Kidney (tissue), 13 donors: ENCODE measurements at regions not wholly inside any gene's neighbourhood (a gene's known extent, or its start where the extent isn't known, plus 50 kb on each side); places are given as distances from the start of the nearest gene placed in this dataset.

ENCODE experiments used
- DNase-seq, 5 donors: peaks; one replicate each; pipeline ENCODE4 v3.0.0-alpha.2; 2013 to 2020
- FAIRE-seq: peaks from 2 replicates; lab custom pipeline; 2012; peaks lifted over from hg19 to GRCh38; lab: Jason Lieb, UNC
- H3K27ac ChIP-seq, 2 donors: one replicate each; pipeline ENCODE4 v1.7.0; 2013; ENCODE audit warnings: low read depth in 2 of 2, low read length in 2 of 2, inconsistent platforms in 1 of 2
- H3K27me3 ChIP-seq: one replicate; pipeline ENCODE4 v1.7.1; 2013; ENCODE audit warnings: low read length, inconsistent platforms; ENCODE audit not compliant: control insufficient read depth, insufficient read depth
- H3K36me3 ChIP-seq, 3 donors: one replicate each; pipeline versions ENCODE4 v1.7.0 to v1.7.1; 2013; ENCODE audit warnings: low read length in 3 of 3, control low read depth in 1 of 3, inconsistent platforms in 1 of 3; ENCODE audit not compliant: insufficient read depth in 3 of 3, control insufficient read depth in 2 of 3
- H3K4me1 ChIP-seq, 3 donors: one replicate each; pipeline versions ENCODE4 v1.7.0 to v1.7.1; 2013; ENCODE audit warnings: low read length in 3 of 3, inconsistent platforms in 1 of 3, low read depth in 1 of 3; ENCODE audit not compliant: control insufficient read depth in 2 of 3, insufficient read depth in 2 of 3
- H3K4me3 ChIP-seq, 3 donors: one replicate each; pipeline versions ENCODE4 v1.7.0 to v1.8.1; 2013; ENCODE audit warnings: low read length in 3 of 3, control low read depth in 1 of 3, inconsistent platforms in 1 of 3
- H3K9ac ChIP-seq, 3 donors: one replicate each; pipeline versions ENCODE4 v1.7.0 to v1.7.1; 2013; ENCODE audit warnings: low read length in 3 of 3, control low read depth in 1 of 3, inconsistent platforms in 1 of 3
- H3K9me3 ChIP-seq, 3 donors: one replicate each; pipeline versions ENCODE4 v1.7.0 to v1.7.1; 2013; ENCODE audit warnings: low read length in 3 of 3, control low read depth in 1 of 3, inconsistent platforms in 1 of 3; ENCODE audit not compliant: control insufficient read depth in 2 of 3, insufficient read depth in 1 of 3
- intact Hi-C: fragments of 100-400 bp; cut with DNase I; formaldehyde crosslinking; loops from one replicate; pipeline ENCODE4 v1.11.1; 2022
- TF ChIP-seq, protein P1 (sequence below): IDR thresholded peaks from 3 replicates; pipeline ENCODE4 v1.5.1; 2012; ENCODE audit warnings: mild to moderate bottlenecking, moderate library complexity, borderline replicate concordance; ENCODE audit not compliant: insufficient read depth; ENCODE audit errors: extremely low read depth
- donor health status: control.
- donor health status: control.
- donor health status: control.
- donor health status: control.
- donor health status: control.
- donor health status: DM: yes; HTN: yes; CAD: no.
- donor health status: Normal renal cell carcinoma (clear cell type).

DNA sequence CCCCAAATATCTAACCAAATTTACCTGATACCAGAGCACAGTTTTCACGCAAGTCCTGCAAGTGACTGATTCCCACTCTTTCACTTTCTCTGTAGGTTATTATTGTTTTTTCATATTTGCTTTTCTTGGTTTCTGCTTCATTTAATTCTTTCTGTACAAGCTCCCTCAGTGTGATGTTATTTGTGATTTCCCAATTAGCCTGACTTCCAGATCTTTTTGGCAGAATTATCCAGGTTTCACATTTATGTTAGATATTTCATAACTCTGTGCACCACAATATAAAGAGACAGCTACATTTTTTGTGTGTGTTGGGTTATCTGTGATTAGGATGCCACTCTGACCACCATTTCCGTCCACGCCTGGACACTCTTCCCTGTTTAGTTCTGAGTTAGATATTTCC is 381.5 kb upstream of the CNTNAP2 start:
- intact Hi-C loops = no loop called here
- H3K9me3 ChIP-seq = no peaks in the 10 kb centered on the region
- DNase-seq = no peak
- H3K9ac ChIP-seq = no peak overlapping the region
- H3K27ac ChIP-seq = no peak overlapping the region
- no peak overlapping the region for H3K4me3 ChIP-seq
- no peaks in the 10 kb centered on the region for H3K4me1 ChIP-seq
- TF ChIP-seq, protein P1, sequence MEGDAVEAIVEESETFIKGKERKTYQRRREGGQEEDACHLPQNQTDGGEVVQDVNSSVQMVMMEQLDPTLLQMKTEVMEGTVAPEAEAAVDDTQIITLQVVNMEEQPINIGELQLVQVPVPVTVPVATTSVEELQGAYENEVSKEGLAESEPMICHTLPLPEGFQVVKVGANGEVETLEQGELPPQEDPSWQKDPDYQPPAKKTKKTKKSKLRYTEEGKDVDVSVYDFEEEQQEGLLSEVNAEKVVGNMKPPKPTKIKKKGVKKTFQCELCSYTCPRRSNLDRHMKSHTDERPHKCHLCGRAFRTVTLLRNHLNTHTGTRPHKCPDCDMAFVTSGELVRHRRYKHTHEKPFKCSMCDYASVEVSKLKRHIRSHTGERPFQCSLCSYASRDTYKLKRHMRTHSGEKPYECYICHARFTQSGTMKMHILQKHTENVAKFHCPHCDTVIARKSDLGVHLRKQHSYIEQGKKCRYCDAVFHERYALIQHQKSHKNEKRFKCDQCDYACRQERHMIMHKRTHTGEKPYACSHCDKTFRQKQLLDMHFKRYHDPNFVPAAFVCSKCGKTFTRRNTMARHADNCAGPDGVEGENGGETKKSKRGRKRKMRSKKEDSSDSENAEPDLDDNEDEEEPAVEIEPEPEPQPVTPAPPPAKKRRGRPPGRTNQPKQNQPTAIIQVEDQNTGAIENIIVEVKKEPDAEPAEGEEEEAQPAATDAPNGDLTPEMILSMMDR = no peak
- no peak for FAIRE-seq
- H3K36me3 ChIP-seq = no peaks in the 10 kb centered on the region
- no peaks in the 10 kb centered on the region for H3K27me3 ChIP-seq

DNA sequence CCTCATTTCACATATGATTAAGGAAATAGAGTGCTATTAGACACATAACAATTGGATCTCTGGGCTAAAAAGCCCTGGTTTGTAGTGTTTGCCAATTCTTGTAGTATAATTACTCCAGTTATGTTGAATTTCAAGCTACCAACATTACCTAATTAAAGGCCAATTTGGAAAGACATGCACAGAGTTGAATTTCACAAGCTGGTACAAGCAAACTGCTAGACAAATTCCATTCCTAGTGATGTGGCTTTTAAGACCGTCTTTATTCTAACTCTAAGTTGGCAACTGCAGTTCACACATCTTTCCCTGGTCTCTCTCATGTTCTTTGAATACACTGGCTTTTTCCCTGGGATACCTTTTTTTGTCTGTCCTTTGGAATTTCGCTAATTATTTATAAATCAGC is 384.1 kb upstream of the CNTNAP2 start:
- intact Hi-C loops = no loop called here
- no peak overlapping the region for H3K9ac ChIP-seq
- TF ChIP-seq, protein P1 = no peak
- FAIRE-seq (no peak), DNase-seq (no peak)
- H3K4me3 ChIP-seq = no peak overlapping the region
- no peaks in the 10 kb centered on the region for H3K36me3 ChIP-seq
- H3K4me1 ChIP-seq = no peaks in the 10 kb centered on the region
- H3K9me3 ChIP-seq = no peaks in the 10 kb centered on the region
- no peak overlapping the region for H3K27ac ChIP-seq
- H3K27me3 ChIP-seq = no peaks in the 10 kb centered on the region

DNA sequence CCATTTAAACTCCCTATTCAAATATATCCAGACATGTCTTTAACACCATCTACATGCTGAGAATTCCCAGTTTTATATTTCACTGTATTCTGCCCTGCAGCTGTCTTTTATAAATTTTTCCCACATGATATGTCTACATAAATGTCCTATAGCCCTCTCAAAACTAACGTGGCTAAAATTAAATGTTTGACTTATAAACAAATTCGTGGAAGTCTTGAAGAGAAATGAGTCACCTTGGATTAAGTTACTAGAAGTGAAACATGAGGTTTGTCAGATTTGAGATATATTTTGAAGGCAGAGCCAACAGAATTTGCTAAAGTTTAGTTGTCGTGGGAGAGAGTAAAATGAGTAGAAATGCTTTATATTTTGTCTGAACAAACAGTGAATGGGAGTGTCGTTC is 386.9 kb upstream of the CNTNAP2 start:
- DNase-seq (no peak), FAIRE-seq (no peak)
- TF ChIP-seq, protein P1 = no peak

DNA sequence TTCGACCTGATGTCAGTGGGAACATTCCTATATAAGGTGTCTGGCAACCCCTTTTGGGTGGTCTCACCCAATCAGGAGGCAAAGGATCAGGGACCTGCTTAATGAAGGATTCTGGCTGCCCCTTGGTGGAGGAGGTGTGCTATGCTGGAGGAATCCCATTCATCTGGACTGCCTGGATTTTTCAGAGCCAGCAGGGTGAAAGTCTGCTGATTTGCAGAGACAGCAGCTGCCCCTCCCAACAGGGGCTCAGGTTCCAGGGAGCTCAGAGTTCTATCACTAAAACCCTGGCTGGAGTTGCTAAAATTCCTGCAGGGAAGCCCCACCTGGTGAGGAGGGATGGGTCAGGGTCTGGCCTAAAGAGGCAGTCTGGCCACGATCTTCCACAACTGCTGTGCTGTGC is 398.5 kb upstream of the CNTNAP2 start:
- peak in 1 of 5 donors; percentile 3 for DNase-seq
- Histone ChIP-seq H3K27ac (no peak overlapping the region), H3K4me3 (no peak overlapping the region), H3K9ac (no peak overlapping the region), H3K4me1 (no peaks in the 10 kb centered on the region), H3K27me3 (no peaks in the 10 kb centered on the region), H3K36me3 (no peaks in the 10 kb centered on the region), H3K9me3 (no peaks in the 10 kb centered on the region)
- intact Hi-C loops = no loop called here
- no peak for FAIRE-seq
- TF ChIP-seq, protein P1 = no peak

More for the DNA sequence above, 386.9 kb upstream of the CNTNAP2 start:
- H3K36me3 ChIP-seq = no peaks in the 10 kb centered on the region
- no peaks in the 10 kb centered on the region for H3K4me1 ChIP-seq
- no peaks in the 10 kb centered on the region for H3K9me3 ChIP-seq
- no peaks in the 10 kb centered on the region for H3K27me3 ChIP-seq
- intact Hi-C loops = no loop called here
- H3K9ac ChIP-seq = no peak overlapping the region
- H3K4me3 ChIP-seq = no peak overlapping the region
- H3K27ac ChIP-seq = no peak overlapping the region
